ENCODE measurements at regions not wholly inside any gene's neighbourhood (a gene's known extent, or its start where the extent isn't known, plus 50 kb on each side); places are given as distances from the start of the nearest gene placed in this dataset.

GRCh38 chr16:56115817-56116576, 75.3 kb upstream of the GNAO1 start:
- no peak overlapping the region for H3K4me2 ChIP-seq
- no peaks in the 10 kb centered on the region for H3K36me3 ChIP-seq
- no peaks in the 10 kb centered on the region for H3K4me1 ChIP-seq
- no peaks in the 10 kb centered on the region for H4K20me1 ChIP-seq
- no peak overlapping the region for H3K4me3 ChIP-seq
- no peaks in the 10 kb centered on the region for H3K9me3 ChIP-seq
- H3K27me3 ChIP-seq, result no peaks in the 10 kb centered on the region
- no peak overlapping the region for H3K9ac ChIP-seq
- no peak overlapping the region for H3K27ac ChIP-seq
- no peak for TF ChIP-seq Cebpa-rat (IDR thresholded peaks at IDR 0.05)

GRCh38 chr16:56113223-56113622, 78.1 kb upstream of the GNAO1 start:
- no peaks in the 10 kb centered on the region for H3K36me3 ChIP-seq
- no peak overlapping the region for H3K4me2 ChIP-seq
- H3K9me3 ChIP-seq, result no peaks in the 10 kb centered on the region
- no peak for TF ChIP-seq Cebpa-rat (IDR thresholded peaks at IDR 0.05)
- H3K4me1 ChIP-seq, result no peaks in the 10 kb centered on the region
- H4K20me1 ChIP-seq, result no peaks in the 10 kb centered on the region
- H3K4me3 ChIP-seq, result no peak overlapping the region
- H3K27ac ChIP-seq, result no peak overlapping the region
- no peaks in the 10 kb centered on the region for H3K27me3 ChIP-seq
- no peak overlapping the region for H3K9ac ChIP-seq

- Histone ChIP-seq H3K36me3 (no peaks in the 10 kb centered on the region), H3K9me3 (no peaks in the 10 kb centered on the region), H3K27ac (no peak overlapping the region), H3K9ac (no peak overlapping the region), H3K4me3 (no peak overlapping the region), H3K4me2 (no peak overlapping the region), H3K27me3 (no peaks in the 10 kb centered on the region), H3K4me1 (no peaks in the 10 kb centered on the region), H4K20me1 (no peaks in the 10 kb centered on the region)
- no peak for TF ChIP-seq Cebpa-rat (IDR thresholded peaks at IDR 0.05)
These were observed 80.2 kb upstream of the GNAO1 start for GRCh38 chr16:56111100-56111499.

GRCh38 chr16:56109994-56110393, 81.3 kb upstream of the GNAO1 start:
- Histone ChIP-seq H3K4me2 (no peak overlapping the region), H3K27ac (no peak overlapping the region), H3K9me3 (no peaks in the 10 kb centered on the region), H3K4me1 (no peaks in the 10 kb centered on the region), H3K36me3 (no peaks in the 10 kb centered on the region), H3K9ac (no peak overlapping the region), H3K27me3 (no peaks in the 10 kb centered on the region), H4K20me1 (no peaks in the 10 kb centered on the region), H3K4me3 (no peak overlapping the region)
- no peak for TF ChIP-seq Cebpa-rat (IDR thresholded peaks at IDR 0.05)

- Histone ChIP-seq H4K20me1 (no peaks in the 10 kb centered on the region), H3K9ac (no peak overlapping the region), H3K9me3 (no peaks in the 10 kb centered on the region), H3K4me1 (no peaks in the 10 kb centered on the region), H3K4me3 (no peak overlapping the region), H3K36me3 (no peaks in the 10 kb centered on the region), H3K27me3 (no peaks in the 10 kb centered on the region), H3K4me2 (no peak overlapping the region), H3K27ac (no peak overlapping the region)
- no peak for TF ChIP-seq Cebpa-rat (IDR thresholded peaks at IDR 0.05)
These were observed 82.1 kb upstream of the GNAO1 start for GRCh38 chr16:56109205-56109604.

GRCh38 chr16:56108724-56109123, 82.6 kb upstream of the GNAO1 start:
- TF ChIP-seq Cebpa-rat (IDR thresholded peaks at IDR 0.05), result no peak
- H3K27me3 ChIP-seq, result no peaks in the 10 kb centered on the region
- H3K36me3 ChIP-seq, result no peaks in the 10 kb centered on the region
- no peak overlapping the region for H3K4me2 ChIP-seq
- no peak overlapping the region for H3K4me3 ChIP-seq
- H3K27ac ChIP-seq, result no peak overlapping the region
- no peaks in the 10 kb centered on the region for H4K20me1 ChIP-seq
- no peak overlapping the region for H3K9ac ChIP-seq
- H3K4me1 ChIP-seq, result no peaks in the 10 kb centered on the region
- no peaks in the 10 kb centered on the region for H3K9me3 ChIP-seq

GRCh38 chr16:56108056-56108471, 83.2 kb upstream of the GNAO1 start:
- H4K20me1 ChIP-seq, result no peaks in the 10 kb centered on the region
- no peak overlapping the region for H3K4me2 ChIP-seq
- H3K4me1 ChIP-seq, result no peaks in the 10 kb centered on the region
- TF ChIP-seq Cebpa-rat (IDR thresholded peaks at IDR 0.05), result no peak
- no peak overlapping the region for H3K9ac ChIP-seq
- no peaks in the 10 kb centered on the region for H3K9me3 ChIP-seq
- no peak overlapping the region for H3K27ac ChIP-seq
- H3K36me3 ChIP-seq, result no peaks in the 10 kb centered on the region
- H3K4me3 ChIP-seq, result no peak overlapping the region
- H3K27me3 ChIP-seq, result no peaks in the 10 kb centered on the region

GRCh38 chr16:56106527-56106926, 84.8 kb upstream of the GNAO1 start:
- Histone ChIP-seq H3K4me3 (no peak overlapping the region), H3K4me1 (no peaks in the 10 kb centered on the region), H3K27ac (no peak overlapping the region), H3K9ac (no peak overlapping the region), H3K4me2 (no peak overlapping the region), H3K27me3 (no peaks in the 10 kb centered on the region), H3K36me3 (no peaks in the 10 kb centered on the region), H3K9me3 (no peaks in the 10 kb centered on the region), H4K20me1 (no peaks in the 10 kb centered on the region)
- no peak for TF ChIP-seq Cebpa-rat (IDR thresholded peaks at IDR 0.05)

- Histone ChIP-seq H3K9ac (no peak overlapping the region), H3K27me3 (no peaks in the 10 kb centered on the region), H3K4me2 (no peak overlapping the region), H3K4me1 (no peaks in the 10 kb centered on the region), H3K4me3 (no peak overlapping the region), H4K20me1 (no peaks in the 10 kb centered on the region), H3K9me3 (no peaks in the 10 kb centered on the region), H3K36me3 (no peaks in the 10 kb centered on the region), H3K27ac (no peak overlapping the region)
- TF ChIP-seq Cebpa-rat (IDR thresholded peaks at IDR 0.05), result no peak
These were observed 88.4 kb upstream of the GNAO1 start for GRCh38 chr16:56102906-56103305.

- no peak overlapping the region for H3K9ac ChIP-seq
- no peaks in the 10 kb centered on the region for H3K9me3 ChIP-seq
- H3K4me1 ChIP-seq, result no peaks in the 10 kb centered on the region
- no peak overlapping the region for H3K4me2 ChIP-seq
- no peaks in the 10 kb centered on the region for H3K36me3 ChIP-seq
- H3K4me3 ChIP-seq, result no peak overlapping the region
- no peak overlapping the region for H3K27ac ChIP-seq
- no peaks in the 10 kb centered on the region for H4K20me1 ChIP-seq
- H3K27me3 ChIP-seq, result no peaks in the 10 kb centered on the region
- no peak for TF ChIP-seq Cebpa-rat (IDR thresholded peaks at IDR 0.05)
These were observed 89.1 kb upstream of the GNAO1 start for GRCh38 chr16:56102183-56102686.

Measured in BLaER1 (cell line).